Activated CD8-positive, alpha-beta memory T cell treated with anti-CD3 and anti-CD28 coated beads, Interleukin-2, amount 50 U/mL, for 24 hours (primary cell): ENCODE measurements at regions not wholly inside any gene's neighbourhood (a gene's known extent, or its start where the extent isn't known, plus 50 kb on each side); places are given as distances from the start of the nearest gene placed in this dataset.

Source experiments
- DNase-seq: peaks from one replicate; pipeline ENCODE4 v3.0.0-alpha.2; 2020; ENCODE audit errors: extremely low read depth

DNA sequence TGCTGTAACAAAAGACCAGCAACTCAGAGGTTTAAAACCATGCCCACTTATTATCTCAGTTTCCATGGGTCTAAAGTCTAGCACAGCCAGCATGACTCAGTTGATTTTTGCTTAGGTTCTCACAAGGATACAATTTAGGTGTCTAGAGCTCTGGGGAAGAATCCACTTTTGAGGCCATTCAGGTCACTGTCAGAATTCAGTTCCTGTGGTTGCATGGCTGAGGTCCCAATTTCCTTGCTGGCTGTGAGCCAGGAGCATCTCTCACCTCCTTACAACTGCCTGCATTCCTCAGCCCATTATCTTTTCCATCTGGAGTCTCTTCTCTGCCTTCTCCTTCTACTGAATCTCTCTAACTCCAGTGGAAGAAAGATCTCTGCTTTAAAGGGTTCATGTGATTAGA is 240.5 kb upstream of the CFAP20DC start:
- no peak for DNase-seq

DNA sequence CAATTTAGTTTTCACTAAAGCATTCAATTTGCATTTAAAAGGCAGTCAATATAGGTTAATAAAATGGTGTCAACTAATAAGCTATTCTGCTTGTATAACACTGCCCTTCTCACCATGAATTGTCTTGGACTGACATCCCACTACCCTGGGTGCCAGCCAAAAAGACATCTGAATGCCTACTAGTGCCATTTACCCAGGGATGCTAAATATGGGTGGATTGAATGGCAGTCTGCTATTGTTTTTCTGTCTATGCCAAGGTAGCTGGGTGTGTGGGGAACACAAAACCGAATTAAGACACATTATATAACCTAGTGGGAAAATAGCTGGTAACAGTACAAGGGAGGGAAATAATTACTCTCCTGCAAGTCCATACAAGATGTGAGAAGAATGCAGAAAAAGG is 240.0 kb upstream of the CFAP20DC start:
- DNase-seq, result no peak

DNA sequence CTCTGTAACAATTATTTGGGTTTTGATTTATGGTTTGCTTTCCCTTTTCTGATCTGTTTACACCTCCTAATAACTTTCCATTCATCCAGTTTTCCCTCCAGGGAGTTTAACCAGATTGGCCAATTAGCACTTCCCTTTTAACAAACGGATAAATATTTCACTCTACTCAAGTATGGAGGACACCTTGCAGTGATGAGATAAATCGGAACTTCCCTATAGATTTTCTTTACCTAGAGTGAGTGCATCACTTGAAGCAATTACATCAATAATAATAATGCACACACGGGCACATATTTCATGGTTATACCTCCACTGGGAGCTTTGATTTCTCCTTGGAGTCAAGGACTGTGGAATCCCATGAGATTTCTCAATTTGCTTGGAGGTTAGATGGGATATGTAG is 239.1 kb upstream of the CFAP20DC start:
- no peak for DNase-seq

DNA sequence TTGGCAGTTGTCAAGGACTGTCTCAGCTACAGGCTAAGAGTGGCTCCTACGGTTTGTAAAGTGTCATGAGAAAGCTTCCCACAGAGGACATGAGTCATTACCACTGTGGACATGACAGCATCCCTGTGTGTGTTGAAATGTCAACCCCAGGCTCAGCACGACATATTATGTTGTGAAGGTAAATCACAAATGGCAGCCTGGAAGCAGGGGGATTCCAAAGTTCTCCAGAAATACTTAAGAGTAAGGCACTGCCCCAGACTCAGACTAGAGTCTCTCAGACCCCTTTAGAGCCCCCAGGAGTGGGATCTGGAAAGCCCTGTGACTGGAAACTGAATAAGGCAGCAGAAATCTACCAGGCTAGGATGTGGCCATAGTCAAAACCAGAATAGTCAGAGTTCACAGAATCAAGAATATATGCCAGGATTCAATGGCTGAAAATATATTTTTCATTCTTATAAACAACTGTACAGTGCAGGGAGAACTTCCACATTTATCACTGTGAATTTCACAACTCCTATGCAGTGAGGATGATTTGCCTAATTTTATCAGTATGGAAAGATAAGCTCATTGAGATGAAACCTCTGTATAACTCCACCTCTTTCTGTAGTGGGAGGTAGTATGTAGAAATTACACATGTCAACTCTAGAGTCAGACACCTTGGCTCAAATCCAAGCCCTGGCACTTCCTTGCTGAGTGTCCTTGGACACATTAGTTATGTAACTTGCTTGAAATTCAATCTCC is 237.1 kb upstream of the CFAP20DC start:
- DNase-seq, result no peak

DNA sequence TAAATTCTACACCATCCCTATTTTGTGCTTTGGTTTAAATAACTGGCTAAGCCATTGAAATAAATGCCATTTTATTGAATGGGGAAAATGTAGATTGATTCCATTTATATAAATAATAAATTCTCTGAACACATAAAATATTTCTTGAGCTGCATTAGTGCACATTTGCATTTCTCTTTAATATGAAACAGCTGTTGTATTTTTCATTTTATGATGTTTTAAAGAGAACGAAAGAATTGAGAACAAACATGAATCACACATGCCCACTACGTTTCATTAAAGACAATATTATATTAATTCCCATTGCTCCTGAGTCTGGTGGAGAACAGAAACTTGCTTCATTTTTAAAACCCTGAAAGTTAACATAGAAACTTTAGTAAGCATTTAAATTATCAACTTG is 235.7 kb upstream of the CFAP20DC start:
- DNase-seq, result no peak

DNA sequence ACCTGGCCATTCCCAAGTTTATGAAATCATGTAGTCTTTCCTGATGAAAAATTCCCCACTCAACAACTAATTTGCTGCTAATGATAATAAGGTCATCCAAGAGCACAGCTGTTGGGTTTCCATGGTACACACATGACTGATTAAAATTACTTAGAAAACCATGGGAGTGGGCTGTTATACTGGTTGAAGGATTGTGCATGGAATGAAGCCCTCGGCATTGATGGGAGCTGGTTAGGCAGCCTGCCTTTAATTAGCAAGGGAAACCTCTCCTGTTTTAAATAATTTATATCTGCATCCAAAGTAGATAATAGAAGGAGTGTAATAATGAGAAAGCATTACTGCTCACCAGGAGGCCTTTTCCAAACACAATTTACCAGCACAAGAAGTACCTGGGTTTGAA is 235.1 kb upstream of the CFAP20DC start:
- no peak for DNase-seq

DNA sequence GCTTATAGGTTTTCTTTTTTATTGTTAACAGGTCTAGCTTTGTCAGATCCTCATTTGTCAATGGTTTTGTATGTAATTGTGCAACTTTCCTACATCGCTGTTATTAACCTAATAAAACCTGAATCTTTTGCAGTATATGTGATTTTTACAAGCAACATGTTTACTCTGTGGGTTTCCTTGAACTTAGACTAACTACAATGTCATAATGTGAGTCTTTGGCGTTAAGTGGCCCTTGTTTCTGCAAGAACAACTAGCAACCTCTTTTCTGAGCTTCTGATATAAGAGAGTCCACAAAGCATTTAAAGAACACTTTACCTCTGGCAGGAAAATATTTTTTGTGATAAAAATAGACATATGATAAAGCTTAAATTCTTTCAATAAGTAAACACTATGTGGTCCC is 230.3 kb upstream of the CFAP20DC start:
- no peak for DNase-seq

DNA sequence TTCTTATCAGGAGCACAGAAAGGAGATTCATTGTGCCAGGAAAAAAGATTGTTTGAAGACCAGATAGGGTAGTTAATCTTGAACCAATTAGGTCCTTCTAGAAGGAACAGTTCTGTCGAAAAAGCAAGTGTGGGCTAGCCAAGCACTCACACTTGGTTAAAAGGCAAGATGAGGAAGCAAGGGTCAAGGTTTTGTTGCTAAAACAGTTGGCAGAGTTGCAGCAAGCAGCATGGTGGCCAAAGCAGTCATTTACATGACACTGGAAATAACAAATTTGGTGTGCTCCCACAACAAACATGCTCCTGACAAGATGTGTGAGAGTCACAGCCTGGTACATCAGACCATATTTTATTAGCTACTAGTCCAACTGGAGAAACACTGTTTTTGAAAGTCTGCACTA is 228.0 kb upstream of the CFAP20DC start:
- DNase-seq, result no peak

DNA sequence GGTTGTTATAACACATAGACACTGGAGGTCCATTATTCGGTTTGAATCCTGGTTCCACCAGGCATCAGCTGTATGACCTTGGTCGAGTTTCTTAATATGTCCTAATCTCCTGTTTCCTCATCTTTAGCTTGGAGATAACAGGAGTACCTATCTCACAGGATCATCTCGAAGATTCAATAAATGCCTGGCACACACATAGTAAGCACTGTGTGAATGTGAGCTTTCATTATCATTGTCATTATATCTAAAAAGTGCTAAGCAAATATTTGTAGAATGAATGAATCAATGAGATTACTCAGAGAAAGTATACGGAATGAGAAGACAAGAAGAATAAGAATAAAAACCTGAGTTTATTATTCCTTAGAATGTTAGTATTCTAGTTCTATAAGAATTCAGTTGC is 227.4 kb upstream of the CFAP20DC start:
- DNase-seq, result no peak

DNA sequence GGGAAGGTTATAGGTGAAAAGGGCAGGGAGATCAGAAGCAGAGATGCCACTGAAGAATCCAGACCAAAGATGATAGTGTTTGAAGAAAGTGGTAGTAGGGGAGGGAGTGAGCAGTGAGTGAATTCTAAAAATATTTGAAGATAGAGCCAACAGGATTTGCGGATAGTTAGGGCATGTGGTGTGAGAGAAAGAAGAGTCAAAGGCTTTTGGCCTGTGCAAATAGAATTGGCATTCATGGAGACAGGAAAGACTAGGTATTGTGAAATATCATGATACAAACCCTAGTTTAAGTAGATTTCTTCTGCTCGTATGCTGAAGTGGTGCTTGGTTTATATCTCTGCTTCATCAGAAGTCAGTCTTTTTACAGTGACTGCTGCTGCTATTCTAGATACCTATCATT is 224.2 kb upstream of the CFAP20DC start:
- DNase-seq, result no peak

DNA sequence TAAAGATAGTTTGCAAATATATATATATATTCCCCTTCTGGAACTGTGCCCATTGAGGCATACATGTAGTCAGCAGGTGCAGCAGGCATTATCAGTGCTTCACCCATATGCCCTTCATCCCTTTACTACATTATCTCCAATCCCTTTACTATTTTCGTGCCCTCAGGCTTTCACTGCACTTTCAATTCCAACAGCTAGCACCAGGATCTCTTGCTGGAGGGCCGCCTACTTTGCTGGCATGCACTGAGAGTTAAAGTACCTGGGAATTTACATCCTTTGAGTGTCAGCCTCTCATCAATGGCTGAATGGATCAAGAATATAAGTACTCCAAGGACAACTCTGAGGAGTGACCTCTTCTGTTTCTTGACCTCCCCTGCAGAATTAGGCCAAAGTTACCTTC is 222.1 kb upstream of the CFAP20DC start:
- DNase-seq, result no peak

DNA sequence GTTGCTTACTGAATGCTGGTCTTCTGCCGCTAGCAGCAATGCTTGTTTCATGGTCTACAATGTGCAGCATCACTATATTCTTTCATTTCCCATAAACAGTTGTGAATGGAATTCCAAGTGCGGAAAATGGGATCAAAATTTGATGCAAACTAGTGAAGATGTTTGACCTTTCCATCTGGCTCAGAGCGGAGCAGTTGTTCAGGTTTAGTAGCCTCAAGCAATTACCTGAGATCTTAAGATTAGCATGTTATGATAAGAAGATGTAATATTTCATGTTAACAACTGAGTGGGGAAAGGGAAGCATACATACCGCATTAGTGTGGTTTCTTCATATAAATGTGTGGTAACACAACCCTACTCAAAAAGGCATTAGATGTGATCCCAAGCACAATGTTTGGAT is 221.1 kb upstream of the CFAP20DC start:
- no peak for DNase-seq

DNA sequence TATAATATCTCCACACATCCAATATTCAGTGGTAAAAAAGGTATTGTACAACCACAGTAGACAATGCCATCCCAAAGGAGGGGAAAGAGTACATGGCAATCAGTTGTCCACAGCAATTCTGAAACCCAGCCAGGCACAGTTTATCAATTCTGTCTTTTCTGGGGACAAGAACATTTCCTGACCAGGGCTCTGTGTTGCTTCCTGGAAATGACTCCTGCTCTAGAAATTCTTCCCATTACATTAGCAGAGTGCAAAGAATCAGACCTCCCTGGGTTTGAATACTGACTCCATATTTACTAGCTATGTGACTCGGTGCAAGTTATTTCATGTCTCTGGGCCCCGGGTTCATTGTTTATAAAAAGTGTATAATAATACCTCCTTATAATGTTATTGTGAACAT is 220.4 kb upstream of the CFAP20DC start:
- no peak for DNase-seq

DNA sequence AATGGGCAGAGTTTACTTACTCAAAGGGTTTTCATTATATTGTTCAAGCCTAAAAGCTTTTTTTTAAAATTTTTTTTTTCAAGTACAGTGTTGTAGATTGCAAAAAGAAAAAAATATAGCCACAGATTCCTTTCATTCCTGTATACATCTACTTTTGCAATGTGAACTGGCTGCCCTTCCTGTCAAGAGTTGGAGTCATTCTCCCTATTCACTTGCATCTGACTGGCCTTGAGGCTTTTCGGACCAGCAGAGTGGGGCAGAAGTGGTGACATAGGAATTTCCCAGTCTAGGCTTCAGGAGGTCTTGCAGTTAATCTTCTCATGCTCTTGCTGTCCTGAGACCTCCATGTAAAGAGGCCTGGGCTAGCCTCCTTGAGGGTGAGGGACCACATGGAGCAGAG is 218.3 kb upstream of the CFAP20DC start:
- DNase-seq, result no peak

DNA sequence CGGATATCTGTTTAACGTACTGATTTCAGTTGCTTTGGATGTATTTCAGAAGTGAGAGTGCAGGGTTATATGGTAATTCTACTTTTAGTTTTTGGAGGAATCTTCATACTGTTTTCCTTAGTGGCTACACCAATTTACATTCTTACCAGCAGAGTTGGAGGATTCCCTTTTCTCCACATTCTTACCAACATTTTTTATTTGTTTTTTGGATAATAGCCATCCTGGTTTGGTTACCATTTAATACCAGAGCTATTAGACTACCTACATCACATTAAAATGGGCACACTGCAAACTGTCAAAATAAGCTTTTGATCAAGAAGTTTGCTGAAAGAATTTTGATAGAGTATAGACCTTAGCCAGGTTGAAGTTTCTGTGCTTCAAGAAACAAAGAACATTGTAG is 217.2 kb upstream of the CFAP20DC start:
- DNase-seq, result no peak

DNA sequence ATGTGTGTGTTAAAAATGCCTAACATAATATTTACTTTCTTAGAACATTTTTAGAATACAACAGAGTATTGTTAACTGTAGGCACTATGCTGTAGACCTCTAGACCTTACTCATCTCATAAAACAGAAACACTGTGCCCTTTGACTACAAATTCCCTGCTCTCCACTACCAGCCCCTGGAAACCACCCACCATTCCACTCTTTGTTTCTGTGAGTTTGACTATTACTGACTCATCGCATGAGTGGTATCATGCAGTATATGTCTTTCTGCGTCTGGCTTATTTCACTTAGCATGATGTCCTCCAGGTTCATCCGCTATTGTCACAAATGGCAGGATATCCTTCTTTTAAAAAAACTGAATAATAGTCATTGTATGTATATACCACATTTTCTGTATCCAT is 216.7 kb upstream of the CFAP20DC start:
- DNase-seq, result no peak

DNA sequence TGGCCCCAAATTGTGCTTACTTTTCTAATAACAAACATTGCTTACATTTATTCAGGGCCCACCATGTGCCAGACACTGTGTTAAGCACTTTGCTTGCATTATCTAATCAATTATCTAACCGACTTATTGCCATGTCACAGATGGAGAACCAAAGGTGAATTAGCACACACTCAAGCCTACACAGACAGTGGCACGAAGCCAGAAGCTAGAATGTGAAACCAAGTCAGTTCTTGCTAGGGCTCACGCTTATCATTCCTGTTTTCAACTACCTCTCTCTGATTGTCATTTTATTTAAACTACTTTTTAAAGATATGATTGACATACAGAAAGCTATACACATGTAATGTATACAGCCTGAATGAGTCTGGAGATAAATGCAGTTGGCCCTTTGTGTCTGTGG is 215.7 kb upstream of the CFAP20DC start:
- DNase-seq, result no peak

DNA sequence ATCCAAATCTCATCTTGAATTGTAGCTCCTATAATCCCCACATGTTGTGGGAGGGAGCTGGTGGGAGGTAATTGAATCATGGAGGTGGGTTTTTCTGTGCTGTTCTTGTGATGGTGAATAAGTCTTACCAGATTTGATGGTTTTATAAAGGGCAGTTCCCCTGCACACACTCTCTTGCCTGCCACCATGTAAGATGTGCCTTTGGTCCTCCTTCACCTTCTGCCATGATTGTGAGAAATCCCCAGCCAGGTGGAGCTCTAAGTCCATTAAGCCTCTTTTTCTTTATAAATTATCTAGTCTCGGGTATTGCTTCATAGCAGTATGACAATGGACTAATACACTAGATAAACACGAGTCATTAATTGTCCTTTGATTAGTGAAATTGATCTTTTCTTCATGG is 214.5 kb upstream of the CFAP20DC start:
- DNase-seq, result no peak

DNA sequence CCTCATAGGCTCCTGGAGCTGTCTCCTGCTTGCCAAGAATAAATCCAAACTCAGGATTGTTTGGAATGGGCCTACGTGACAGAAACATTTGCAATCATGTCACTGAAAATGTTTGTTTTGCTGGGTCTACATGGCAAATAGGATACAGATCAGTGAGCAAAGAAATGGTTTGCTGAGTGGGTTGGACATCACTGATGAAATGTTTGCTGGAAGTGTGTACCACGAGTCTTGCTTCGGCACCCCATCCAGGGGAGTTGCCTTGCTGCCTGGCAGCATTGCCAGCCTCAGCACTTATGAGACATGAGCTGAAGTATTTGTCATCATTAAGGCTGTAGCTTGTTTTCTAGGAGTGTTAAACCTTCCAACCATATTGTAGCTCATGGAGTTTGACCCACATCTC is 213.3 kb upstream of the CFAP20DC start:
- no peak for DNase-seq

DNA sequence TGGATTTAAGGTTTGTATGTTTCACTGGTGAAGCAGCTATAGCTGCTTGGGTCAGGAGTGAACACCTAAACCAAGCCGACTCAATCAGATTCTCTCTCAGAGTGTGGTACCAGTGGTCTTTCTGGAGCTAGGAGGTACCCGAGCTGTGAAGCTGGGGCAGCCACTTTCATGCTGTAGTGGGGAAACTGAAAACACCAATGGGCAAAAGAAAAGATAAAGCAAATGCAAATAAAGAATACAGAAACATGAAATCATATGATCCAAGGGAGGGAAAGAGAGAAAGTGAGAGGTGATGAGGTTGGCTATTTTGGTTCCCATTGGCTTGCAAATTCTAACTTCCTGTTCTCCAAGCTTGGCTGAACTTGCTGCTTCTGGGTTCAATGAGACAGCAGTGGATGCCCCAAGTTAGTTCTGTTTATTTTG is 212.3 kb upstream of the CFAP20DC start:
- no peak for DNase-seq

DNA sequence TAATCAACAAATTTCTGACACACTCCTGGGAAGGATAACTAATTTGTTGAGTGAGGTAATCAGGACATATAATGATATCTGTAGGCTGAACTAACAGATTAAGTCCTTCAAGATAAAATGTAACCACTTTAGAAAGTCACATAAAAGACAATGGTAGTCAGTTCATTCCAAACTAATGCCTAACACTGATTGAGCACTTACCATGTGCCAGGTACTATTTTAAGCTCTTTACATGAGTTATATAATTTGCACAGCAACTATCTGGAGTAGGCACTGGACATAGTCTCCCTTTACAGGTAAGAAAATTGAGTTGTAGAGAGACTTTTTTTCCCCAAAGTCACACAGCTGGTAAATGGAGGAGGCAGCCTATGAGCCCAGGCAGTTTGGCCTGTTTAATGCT is 211.2 kb upstream of the CFAP20DC start:
- DNase-seq, result no peak

DNA sequence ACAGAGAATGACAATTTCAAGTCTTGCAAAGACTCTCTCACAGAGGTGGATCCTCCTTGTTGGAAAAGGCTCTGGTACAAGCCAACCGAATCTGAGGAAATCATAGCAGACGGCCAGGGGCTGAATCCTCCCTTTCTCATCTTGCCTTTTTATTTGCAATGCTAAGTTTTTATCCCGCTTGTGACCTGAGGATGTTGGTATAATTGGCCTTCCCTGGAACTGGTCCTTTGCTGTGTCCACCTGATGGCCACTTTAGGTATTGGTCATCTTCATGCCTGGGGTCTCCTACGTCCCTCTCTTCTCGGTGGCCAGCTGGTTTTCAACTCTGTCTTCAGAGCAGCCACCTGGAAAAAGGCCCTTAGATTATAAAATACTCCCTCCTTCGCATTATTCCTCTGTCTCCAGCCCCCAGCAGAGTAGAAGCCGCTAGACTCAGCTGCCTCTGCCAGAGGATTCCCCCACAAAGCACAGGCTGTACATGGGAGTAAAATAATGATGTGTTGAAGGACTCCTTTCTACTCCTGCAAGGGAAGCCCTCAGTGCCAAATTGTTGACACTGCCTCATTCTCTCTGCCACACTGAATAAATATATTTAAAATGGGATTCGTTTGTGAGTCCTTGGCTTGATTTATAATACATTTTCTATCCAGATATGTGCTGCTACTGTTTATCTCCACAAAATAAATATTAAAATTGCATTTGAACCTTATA is 208.9 kb upstream of the CFAP20DC start:
- no peak for DNase-seq

DNA sequence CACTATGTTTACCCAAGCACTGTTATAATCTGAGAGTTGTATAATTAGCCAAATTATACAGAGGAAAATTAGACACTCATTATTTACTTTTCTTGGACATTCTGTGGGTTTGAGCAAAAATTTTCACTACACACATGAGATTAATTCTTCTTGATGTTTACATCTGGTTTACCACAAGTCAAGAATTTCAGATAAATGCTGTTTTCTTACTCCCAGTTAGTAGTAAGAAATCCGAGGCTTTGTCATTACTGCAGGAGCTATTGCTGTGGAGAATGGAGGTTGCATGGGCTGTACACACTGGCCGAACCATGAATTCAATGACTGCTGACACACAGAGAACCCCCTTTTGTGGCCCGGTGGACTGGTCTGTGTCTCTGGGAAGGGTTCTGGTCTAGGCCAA is 207.7 kb upstream of the CFAP20DC start:
- no peak for DNase-seq

DNA sequence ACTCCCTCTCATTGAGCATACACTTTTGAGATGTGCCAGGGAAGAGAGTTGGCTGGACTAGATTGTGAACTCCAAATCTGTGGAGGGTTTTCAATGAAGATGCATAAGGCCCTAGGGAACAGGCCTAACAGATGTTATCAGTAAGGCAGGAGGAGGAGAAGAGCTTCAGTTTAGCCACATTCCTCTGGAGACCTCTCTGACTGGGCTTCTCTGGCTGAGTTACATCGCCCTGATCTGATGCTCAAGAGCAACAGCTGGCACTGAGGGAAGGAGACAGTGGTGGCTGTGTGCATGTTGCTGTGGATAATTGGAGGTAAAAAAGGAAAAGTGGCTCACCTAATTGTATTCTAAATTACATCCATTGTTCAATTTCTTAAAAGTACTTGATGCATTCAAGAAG is 206.4 kb upstream of the CFAP20DC start:
- no peak for DNase-seq
